IMR-90 (cell line): ENCODE measurements at regions not wholly inside any gene's neighbourhood (a gene's known extent, or its start where the extent isn't known, plus 50 kb on each side); places are given as distances from the start of the nearest gene placed in this dataset.

Experiments
- SMC3 ChIP-seq: fragments of 150-350 bp; IDR thresholded peaks from 2 replicates; pipeline ENCODE4 v1.6.1; 2016; ENCODE audit warnings: low read depth, mild to moderate bottlenecking, antibody characterized with exemption, low read length, moderate library complexity
- TF ChIP-seq, protein P1 (sequence below): conservative IDR thresholded peaks from 2 replicates; pipeline ENCODE4 v1.5.1; 2012; ENCODE audit warnings: mild to moderate bottlenecking, low read depth, low read length, improper control_type of control experiment
- TF ChIP-seq, protein P2 (sequence below): fragments of 150-350 bp; IDR thresholded peaks from 2 replicates; pipeline ENCODE4 v1.6.1; 2017; ENCODE audit warnings: mild to moderate bottlenecking, antibody characterized with exemption, low read length, low read depth

DNA sequence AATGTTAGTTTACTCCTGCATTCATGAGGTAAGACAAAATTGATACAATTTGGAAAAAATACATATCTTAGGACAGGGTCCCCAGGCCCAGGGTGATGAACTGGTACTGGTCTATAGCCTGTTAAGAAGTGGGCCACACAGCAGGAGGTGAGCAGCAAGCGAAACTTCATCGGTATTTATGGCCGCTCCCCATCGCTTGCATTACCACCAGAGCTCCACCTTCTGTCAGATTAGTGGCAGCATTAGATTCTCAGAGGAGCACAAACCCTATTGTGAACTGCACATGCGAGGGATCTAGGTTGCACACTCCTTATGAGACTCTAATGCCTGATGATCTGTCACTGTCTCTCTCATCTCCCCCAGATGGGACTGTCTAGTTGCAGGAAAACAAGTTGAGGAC lies 880.6 kb downstream of the MCTP2 start:
- TF ChIP-seq, protein P1, sequence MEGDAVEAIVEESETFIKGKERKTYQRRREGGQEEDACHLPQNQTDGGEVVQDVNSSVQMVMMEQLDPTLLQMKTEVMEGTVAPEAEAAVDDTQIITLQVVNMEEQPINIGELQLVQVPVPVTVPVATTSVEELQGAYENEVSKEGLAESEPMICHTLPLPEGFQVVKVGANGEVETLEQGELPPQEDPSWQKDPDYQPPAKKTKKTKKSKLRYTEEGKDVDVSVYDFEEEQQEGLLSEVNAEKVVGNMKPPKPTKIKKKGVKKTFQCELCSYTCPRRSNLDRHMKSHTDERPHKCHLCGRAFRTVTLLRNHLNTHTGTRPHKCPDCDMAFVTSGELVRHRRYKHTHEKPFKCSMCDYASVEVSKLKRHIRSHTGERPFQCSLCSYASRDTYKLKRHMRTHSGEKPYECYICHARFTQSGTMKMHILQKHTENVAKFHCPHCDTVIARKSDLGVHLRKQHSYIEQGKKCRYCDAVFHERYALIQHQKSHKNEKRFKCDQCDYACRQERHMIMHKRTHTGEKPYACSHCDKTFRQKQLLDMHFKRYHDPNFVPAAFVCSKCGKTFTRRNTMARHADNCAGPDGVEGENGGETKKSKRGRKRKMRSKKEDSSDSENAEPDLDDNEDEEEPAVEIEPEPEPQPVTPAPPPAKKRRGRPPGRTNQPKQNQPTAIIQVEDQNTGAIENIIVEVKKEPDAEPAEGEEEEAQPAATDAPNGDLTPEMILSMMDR = no peak
- no peak for TF ChIP-seq SMC3
- TF ChIP-seq, protein P2, sequence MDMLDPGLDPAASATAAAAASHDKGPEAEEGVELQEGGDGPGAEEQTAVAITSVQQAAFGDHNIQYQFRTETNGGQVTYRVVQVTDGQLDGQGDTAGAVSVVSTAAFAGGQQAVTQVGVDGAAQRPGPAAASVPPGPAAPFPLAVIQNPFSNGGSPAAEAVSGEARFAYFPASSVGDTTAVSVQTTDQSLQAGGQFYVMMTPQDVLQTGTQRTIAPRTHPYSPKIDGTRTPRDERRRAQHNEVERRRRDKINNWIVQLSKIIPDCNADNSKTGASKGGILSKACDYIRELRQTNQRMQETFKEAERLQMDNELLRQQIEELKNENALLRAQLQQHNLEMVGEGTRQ = no peak
